DND-41 (cell line): ENCODE measurements at regions not wholly inside any gene's neighbourhood (a gene's known extent, or its start where the extent isn't known, plus 50 kb on each side); places are given as distances from the start of the nearest gene placed in this dataset.

ENCODE experiments used
- EZH2 ChIP-seq: IDR thresholded peaks from 3 replicates; pipeline ENCODE4 v1.6.1; 2012; ENCODE audit warnings: borderline replicate concordance, low read depth, mild to moderate bottlenecking, moderate library complexity, low read length, inconsistent platforms; ENCODE audit not compliant: severe bottlenecking
- TF ChIP-seq, protein P1 (sequence below): IDR thresholded peaks from 2 replicates; pipeline ENCODE4 v1.5.1; 2012; ENCODE audit warnings: borderline replicate concordance, low read length, moderate library complexity, mild to moderate bottlenecking; ENCODE audit not compliant: poor library complexity, severe bottlenecking; ENCODE audit errors: extremely low read depth

GRCh38 chr15:39473298-39473947 lies 107.5 kb upstream of the THBS1 start:
- TF ChIP-seq, protein P1, sequence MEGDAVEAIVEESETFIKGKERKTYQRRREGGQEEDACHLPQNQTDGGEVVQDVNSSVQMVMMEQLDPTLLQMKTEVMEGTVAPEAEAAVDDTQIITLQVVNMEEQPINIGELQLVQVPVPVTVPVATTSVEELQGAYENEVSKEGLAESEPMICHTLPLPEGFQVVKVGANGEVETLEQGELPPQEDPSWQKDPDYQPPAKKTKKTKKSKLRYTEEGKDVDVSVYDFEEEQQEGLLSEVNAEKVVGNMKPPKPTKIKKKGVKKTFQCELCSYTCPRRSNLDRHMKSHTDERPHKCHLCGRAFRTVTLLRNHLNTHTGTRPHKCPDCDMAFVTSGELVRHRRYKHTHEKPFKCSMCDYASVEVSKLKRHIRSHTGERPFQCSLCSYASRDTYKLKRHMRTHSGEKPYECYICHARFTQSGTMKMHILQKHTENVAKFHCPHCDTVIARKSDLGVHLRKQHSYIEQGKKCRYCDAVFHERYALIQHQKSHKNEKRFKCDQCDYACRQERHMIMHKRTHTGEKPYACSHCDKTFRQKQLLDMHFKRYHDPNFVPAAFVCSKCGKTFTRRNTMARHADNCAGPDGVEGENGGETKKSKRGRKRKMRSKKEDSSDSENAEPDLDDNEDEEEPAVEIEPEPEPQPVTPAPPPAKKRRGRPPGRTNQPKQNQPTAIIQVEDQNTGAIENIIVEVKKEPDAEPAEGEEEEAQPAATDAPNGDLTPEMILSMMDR, result no peak
- TF ChIP-seq EZH2, result no peak
